IMR-90 (cell line): ENCODE measurements at regions not wholly inside any gene's neighbourhood (a gene's known extent, or its start where the extent isn't known, plus 50 kb on each side); places are given as distances from the start of the nearest gene placed in this dataset.

Experiments used
- ATAC-seq: fragments of 200-7000 bp; cut with Tn5 transposase; 2 replicates; pipeline ENCODE4 v1.9.1; 2020; ENCODE audit warnings: low read depth, mild to moderate bottlenecking, moderate library complexity
- BruUV-seq: library from RNA; stranded (reverse); fragments of 400-500 nt; replicated peaks from 2 replicates; lab custom pipeline; 2021; lab: Mats Ljungman, UMichigan
- CTCF ChIA-PET: fragments of 300-600 bp; formaldehyde crosslinking; extraction: SDS; loops from one replicate; lab custom pipeline; 2021; ENCODE audit warnings: antibody characterized with exemption; lab: Yijun Ruan, JAX
- POLR2A ChIA-PET: fragments of 300-600 bp; sonication (Branson Sonifier 250); formaldehyde crosslinking; loops from one replicate; lab custom pipeline; 2022; ENCODE audit warnings: antibody characterized with exemption; ENCODE audit not compliant: unreplicated experiment; lab: Charles Lee
- DNase-seq: peaks from one replicate; pipeline ENCODE4 v3.0.0; 2013
- H2AFZ ChIP-seq: replicated peaks from 2 replicates; pipeline ENCODE3; 2013; ENCODE audit warnings: low read length, mild to moderate bottlenecking; ENCODE audit not compliant: poor library complexity
- H2AK5ac ChIP-seq: 2 replicates; pipeline ENCODE4 v1.6.1; 2013; ENCODE audit warnings: low read depth, low read length, inconsistent platforms
- H2AK9ac ChIP-seq: replicated peaks from 2 replicates; pipeline ENCODE3; 2013; ENCODE audit warnings: mild to moderate bottlenecking, low read depth, low read length, moderate library complexity; ENCODE audit not compliant: poor library complexity
- H2BK120ac ChIP-seq: 2 replicates; pipeline ENCODE4 v1.6.1; 2013; ENCODE audit warnings: low read depth, low read length, inconsistent platforms
- H2BK15ac ChIP-seq: 3 replicates; pipeline ENCODE4 v1.6.1; 2013; ENCODE audit warnings: low read depth, low read length, inconsistent platforms
- H2BK20ac ChIP-seq: 2 replicates; pipeline ENCODE4 v1.6.1; 2013; ENCODE audit warnings: low read depth, mild to moderate bottlenecking, inconsistent platforms, low read length, moderate library complexity
- H2BK5ac ChIP-seq: 2 replicates; pipeline ENCODE4 v1.6.1; 2013; ENCODE audit warnings: mild to moderate bottlenecking, low read depth, low read length, inconsistent platforms; ENCODE audit not compliant: poor library complexity, severe bottlenecking
- H3K14ac ChIP-seq: replicated peaks from 2 replicates; pipeline ENCODE4 v1.6.1; 2013; ENCODE audit warnings: low read depth, low read length, inconsistent platforms
- H3K18ac ChIP-seq: 2 replicates; pipeline ENCODE4 v1.6.1; 2013; ENCODE audit warnings: low read depth, low read length, control low read depth
- H3K23ac ChIP-seq: 2 replicates; pipeline ENCODE4 v1.6.1; 2013; ENCODE audit warnings: low read depth, low read length, inconsistent platforms
- H3K27ac ChIP-seq: 2 replicates; pipeline ENCODE4 v1.5.1; 2013; ENCODE audit warnings: mild to moderate bottlenecking, control low read depth, low read length; ENCODE audit not compliant: insufficient read depth
- H3K27me3 ChIP-seq: 2 replicates; pipeline ENCODE4 v1.6.1; 2013; ENCODE audit warnings: low read length; ENCODE audit not compliant: control insufficient read depth, insufficient read depth
- H3K36me3 ChIP-seq: 2 replicates; pipeline ENCODE4 v1.6.1; 2013; ENCODE audit warnings: low read length, mixed read lengths; ENCODE audit not compliant: control insufficient read depth, insufficient read depth
- H3K4ac ChIP-seq: 2 replicates; pipeline ENCODE4 v1.6.1; 2013; ENCODE audit warnings: low read depth, low read length, inconsistent platforms
- H3K4me1 ChIP-seq: 2 replicates; pipeline ENCODE4 v1.6.1; 2013; ENCODE audit warnings: low read length, mixed read lengths; ENCODE audit not compliant: control insufficient read depth, insufficient read depth
- H3K4me2 ChIP-seq: 2 replicates; pipeline ENCODE4 v1.6.1; 2013; ENCODE audit warnings: low read depth, mild to moderate bottlenecking, control low read depth, low read length, moderate library complexity
- H3K4me3 ChIP-seq: 2 replicates; pipeline ENCODE4 v1.5.1; 2013; ENCODE audit warnings: low read depth, mild to moderate bottlenecking, control low read depth, low read length, moderate library complexity; ENCODE audit not compliant: insufficient read depth
- H3K56ac ChIP-seq: 2 replicates; pipeline ENCODE4 v1.6.1; 2013; ENCODE audit warnings: low read length, inconsistent platforms; ENCODE audit not compliant: insufficient read depth; ENCODE audit errors: extremely low read depth
- H3K79me1 ChIP-seq, 2 experiments: 2 replicates each; pipeline ENCODE4 v1.6.1; 2013; ENCODE audit warnings: low read length in 2 of 2, inconsistent platforms in 1 of 2, low read depth in 1 of 2
- H3K9ac ChIP-seq: 2 replicates; pipeline ENCODE4 v1.6.1; 2013; ENCODE audit warnings: low read depth, low read length, control low read depth
- H3K9me1 ChIP-seq: 2 replicates; pipeline ENCODE4 v1.6.1; 2013; ENCODE audit warnings: low read length, inconsistent platforms; ENCODE audit not compliant: insufficient read depth
- H3K9me3 ChIP-seq: 2 replicates; pipeline ENCODE4 v1.6.1; 2013; ENCODE audit warnings: low read length; ENCODE audit not compliant: control insufficient read depth, insufficient read depth
- H4K20me1 ChIP-seq: 2 replicates; pipeline ENCODE4 v1.6.1; 2013; ENCODE audit warnings: low read length, inconsistent platforms; ENCODE audit not compliant: insufficient read depth
- H4K5ac ChIP-seq: 2 replicates; pipeline ENCODE4 v1.6.1; 2013; ENCODE audit warnings: mild to moderate bottlenecking, low read depth, low read length, control low read depth
- H4K8ac ChIP-seq, 2 experiments: 2 replicates each; pipeline ENCODE4 v1.6.1; 2013; ENCODE audit warnings: low read depth in 2 of 2, low read length in 2 of 2, control low read depth in 1 of 2, inconsistent platforms in 1 of 2
- H4K91ac ChIP-seq: 2 replicates; pipeline ENCODE4 v1.6.1; 2013; ENCODE audit warnings: low read depth, low read length, inconsistent platforms; ENCODE audit not compliant: insufficient read depth
- CEBPB ChIP-seq: IDR thresholded peaks from 2 replicates; pipeline ENCODE4 v1.6.1; 2012; ENCODE audit warnings: low read depth, low read length, improper control_type of control experiment
- FOS ChIP-seq: fragments of 150-350 bp; IDR thresholded peaks from 2 replicates; pipeline ENCODE4 v1.6.1; 2016; ENCODE audit warnings: low read depth, low read length
- MAFK ChIP-seq: IDR thresholded peaks from 2 replicates; pipeline ENCODE4 v1.6.1; 2012; ENCODE audit warnings: low read depth, low read length, improper control_type of control experiment
- MAZ ChIP-seq: IDR thresholded peaks from 2 replicates; pipeline ENCODE4 v1.6.1; 2012; ENCODE audit warnings: low read depth, mild to moderate bottlenecking, low read length, improper control_type of control experiment, moderate library complexity, borderline replicate concordance
- MXI1 ChIP-seq: IDR thresholded peaks from 2 replicates; pipeline ENCODE4 v1.6.1; 2012; ENCODE audit warnings: low read depth, mild to moderate bottlenecking, low read length, moderate library complexity, borderline replicate concordance
- POLR2A ChIP-seq: IDR thresholded peaks from 2 replicates; pipeline ENCODE4 v1.6.1; 2012; ENCODE audit warnings: mild to moderate bottlenecking, low read depth, low read length
- RCOR1 ChIP-seq: IDR thresholded peaks from 2 replicates; pipeline ENCODE4 v1.6.1; 2012; ENCODE audit warnings: mild to moderate bottlenecking, low read length, improper control_type of control experiment; ENCODE audit not compliant: insufficient replicate concordance
- dilution Hi-C: fragments of 300-500 bp; cut with HindIII; formaldehyde crosslinking; loops from one replicate; pipeline ENCODE4 v1.14.3; 2018; ENCODE audit warnings: low sequenced_read_pairs; ENCODE audit not compliant: unreplicated experiment
- in situ Hi-C: fragments of 300-500 bp; cut with MboI; formaldehyde crosslinking; loops from 3 replicates; pipeline ENCODE4 v1.14.3; 2019; ENCODE audit warnings: low sequenced_read_pairs, inconsistent platforms, mixed read lengths
- intact Hi-C: fragments of 100-400 bp; cut with micrococcal nuclease; formaldehyde crosslinking; loops from 2 replicates; pipeline ENCODE4 v1.10.0; 2022

DNA sequence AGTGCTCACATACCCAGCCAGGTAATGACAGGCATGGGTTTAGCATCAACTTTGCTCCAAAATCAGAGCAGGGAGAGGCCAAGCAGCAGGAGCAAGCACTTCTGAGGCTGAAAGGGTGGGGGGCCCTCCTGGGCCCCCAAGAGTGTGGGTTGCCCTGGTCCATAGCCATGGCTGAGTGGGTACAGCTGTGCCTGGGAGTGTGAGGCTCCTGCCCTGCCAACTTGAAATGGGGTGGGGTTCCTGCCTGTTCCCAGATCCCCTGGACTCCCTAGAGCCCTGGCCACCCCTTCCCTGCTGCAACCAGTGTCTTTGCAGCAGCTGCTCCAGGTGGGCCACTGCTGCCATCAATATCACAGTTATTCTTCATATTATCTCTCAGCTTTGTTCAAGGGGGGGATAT lies 1224.2 kb upstream of the GJE1 start:
- Histone ChIP-seq H2AK9ac (no peak overlapping the region), H3K9me3 (no peaks in the 10 kb centered on the region), H3K36me3 (no peaks in the 10 kb centered on the region), H3K79me1 (no peaks in the 10 kb centered on the region), H3K4ac (no peak overlapping the region), H2BK20ac (peak overlapping the region; percentile 8; the same call in 1 of the 2 replicates), H2AFZ (peak overlapping the region; percentile 68), H4K8ac (no peak overlapping the region; a peak in 1 of 4 replicates), H3K4me3 (no peak overlapping the region), H2BK5ac (peak overlapping the region; percentile 58), H3K9me1 (no peaks in the 10 kb centered on the region), H3K27me3 (no peaks in the 10 kb centered on the region), H3K9ac (no peak overlapping the region), H2BK15ac (no peak overlapping the region; the same call in 2 of the 3 replicates), H3K23ac (no peak overlapping the region), H3K14ac (0 out of 2 replicates have a peak overlapping the region, but pooled peaks have one; percentile 59), H3K56ac (no peak overlapping the region), H3K4me2 (no peak overlapping the region), H2BK120ac (peak overlapping the region; percentile 56; the same call in 1 of the 2 replicates), H3K18ac (no peak overlapping the region), H4K20me1 (no peaks in the 10 kb centered on the region), H4K91ac (no peak overlapping the region), H4K5ac (no peak overlapping the region), H3K4me1 (peaks cover 3% of the 10 kb centered on the region; the same call in 1 of the 2 replicates), H2AK5ac (peak overlapping the region; percentile 71; the same call in 1 of the 2 replicates), H3K27ac (no peak overlapping the region)
- dilution Hi-C loops (no loop called here), in situ Hi-C loops (loop anchor here (25.0 kb wide), 1 partner anchor 1546 kb away; the partner anchor contains the start of gene CITED2), intact Hi-C loops (no loop called here)
- no TSS peak for BruUV-seq
- no peak for TF ChIP-seq RCOR1
- no peak for TF ChIP-seq FOS
- no peak for TF ChIP-seq POLR2A
- TF ChIP-seq CEBPB = no peak
- TF ChIP-seq MAZ = no peak
- no peak for TF ChIP-seq MXI1
- TF ChIP-seq MAFK = no peak
- ChIA-PET POLR2A (no interaction called here), CTCF (no interaction called here)
- no peak for ATAC-seq
- no peak for DNase-seq
